HepG2 (cell line): ENCODE measurements at regions not wholly inside any gene's neighbourhood (a gene's known extent, or its start where the extent isn't known, plus 50 kb on each side); places are given as distances from the start of the nearest gene placed in this dataset.

ENCODE experiments used
- ATAC-seq: fragments of 200-7000 bp; cut with Tn5 transposase; 3 replicates; pipeline ENCODE4 v1.9.1; 2020; ENCODE audit warnings: mild to moderate bottlenecking, moderate library complexity
- BruUV-seq: library from RNA; stranded (reverse); fragments of 400-500 nt; replicated peaks from 2 replicates; lab custom pipeline; 2021; lab: Mats Ljungman, UMichigan
- CTCF ChIA-PET: fragments of 300-600 bp; formaldehyde crosslinking; extraction: SDS; loops from one replicate; lab custom pipeline; 2021; ENCODE audit warnings: low total read pairs, inconsistent platforms, low intra/inter-chr PET ratio; lab: Yijun Ruan, JAX
- POLR2A ChIA-PET: fragments of 350-600 bp; sonication (Branson Sonifier 250); formaldehyde crosslinking; loops from one replicate; lab custom pipeline; 2020; ENCODE audit warnings: antibody characterized with exemption, inconsistent platforms; lab: Yijun Ruan, JAX
- DNase-seq: peaks from one replicate; pipeline ENCODE4 v3.0.0-alpha.2; 2015; ENCODE audit warnings: low spot score
- FAIRE-seq: peaks from 3 replicates; lab custom pipeline; 2011; peaks lifted over from hg19 to GRCh38; lab: Jason Lieb, UNC
- H2AFZ ChIP-seq: one replicate; pipeline ENCODE4 v1.6.1; 2011; ENCODE audit warnings: low read length, inconsistent platforms
- H3K27ac ChIP-seq: fragments of 300-600 bp; 3 replicates; pipeline ENCODE4 v1.8.0; 2011; ENCODE audit warnings: mixed run types, mild to moderate bottlenecking, mixed read lengths, low read length, inconsistent platforms; ENCODE audit not compliant: insufficient read depth; ENCODE audit errors: extremely low read length
- H3K27me3 ChIP-seq, 2 experiments: fragments of 200-600 bp in 1 of 2; 2 replicates in 1 of 2; 3 replicates in 1 of 2; pipeline versions ENCODE4 v1.6.0 to v1.8.0; 2011; ENCODE audit warnings: low read length in 2 of 2, mild to moderate bottlenecking in 2 of 2, moderate library complexity in 2 of 2, inconsistent platforms in 1 of 2; ENCODE audit not compliant: insufficient read depth in 2 of 2, control insufficient read depth in 1 of 2
- H3K36me3 ChIP-seq, 2 experiments: fragments of 200-600 bp in 1 of 2; replicated peaks in 1 of 2; 2 replicates in 1 of 2; 3 replicates in 1 of 2; pipeline versions ENCODE4 v1.5.1 to v1.8.0; 2011; ENCODE audit warnings: low read length in 2 of 2, inconsistent platforms in 1 of 2; ENCODE audit not compliant: insufficient read depth in 2 of 2, control insufficient read depth in 1 of 2
- H3K4me1 ChIP-seq: 2 replicates; pipeline ENCODE4 v1.5.1; 2012; ENCODE audit warnings: low read length, inconsistent platforms; ENCODE audit not compliant: insufficient read depth
- H3K4me2 ChIP-seq: 2 replicates; pipeline ENCODE4 v1.6.0; 2011; ENCODE audit warnings: low read depth, low read length, inconsistent platforms
- H3K4me3 ChIP-seq, 3 experiments: fragments of 200-600 bp in 1 of 3; sonication (generic), shearing (Covaris generic) in 1 of 3; replicated peaks in 1 of 3; 2 replicates each; pipeline ENCODE4 v1.5.1; 2011 to 2016; ENCODE audit warnings: low read length in 3 of 3, inconsistent platforms in 2 of 3, low read depth in 2 of 3, mild to moderate bottlenecking in 2 of 3, control low read depth in 1 of 3, mixed read lengths in 1 of 3; ENCODE audit not compliant: insufficient read depth in 1 of 3
- H3K79me2 ChIP-seq: one replicate; pipeline ENCODE4 v1.6.1; 2011; ENCODE audit warnings: low read length, inconsistent platforms; ENCODE audit not compliant: insufficient read depth
- H3K9ac ChIP-seq: 2 replicates; pipeline ENCODE4 v1.6.0; 2011; ENCODE audit warnings: mild to moderate bottlenecking, low read depth, low read length, inconsistent platforms; ENCODE audit not compliant: insufficient read depth
- H3K9me3 ChIP-seq: 2 replicates; pipeline ENCODE4 v1.5.1; 2012; ENCODE audit warnings: mild to moderate bottlenecking, low read length
- H4K20me1 ChIP-seq: 2 replicates; pipeline ENCODE4 v1.6.0; 2011; ENCODE audit warnings: inconsistent platforms, mild to moderate bottlenecking, low read length, moderate library complexity; ENCODE audit not compliant: insufficient read depth
- ATF1 ChIP-seq: IDR thresholded peaks from 2 replicates; pipeline ENCODE4 v1.6.1; 2016; ENCODE audit warnings: mild to moderate bottlenecking, control low read depth
- GZF1 ChIP-seq: sonication (generic); formaldehyde crosslinking; IDR thresholded peaks from 2 replicates; pipeline ENCODE4 v1.5.1; 2020; ENCODE audit warnings: mild to moderate bottlenecking, missing genetic modification reagents
- HNRNPLL ChIP-seq: fragments of 200-400 bp; formaldehyde crosslinking; IDR thresholded peaks from 2 replicates; pipeline ENCODE4 v1.6.1; 2017; ENCODE audit warnings: mild to moderate bottlenecking, low read depth, low read length; ENCODE audit not compliant: poor library complexity, severe bottlenecking
- NR2F1 ChIP-seq, 2 experiments: fragments of 450-650 bp in 1 of 2; formaldehyde crosslinking in 1 of 2; IDR thresholded peaks; 2 replicates each; pipeline versions ENCODE4 v1.5.0 to v1.6.1; 2016 to 2020; ENCODE audit warnings: mild to moderate bottlenecking in 1 of 2, missing compliant biosample characterization in 1 of 2, missing genetic modification reagents in 1 of 2, moderate library complexity in 1 of 2
- PITX1 ChIP-seq: sonication (generic); formaldehyde crosslinking; IDR thresholded peaks from 2 replicates; pipeline ENCODE4 v1.5.1; 2020; ENCODE audit warnings: mild to moderate bottlenecking, missing genetic modification reagents
- SIN3A ChIP-seq: IDR thresholded peaks from 2 replicates; pipeline ENCODE4 v1.6.1; 2011; ENCODE audit warnings: low read depth, mild to moderate bottlenecking, control low read depth, low read length, borderline replicate concordance
- SMAD1 ChIP-seq: sonication (generic); formaldehyde crosslinking; IDR thresholded peaks from 2 replicates; pipeline ENCODE4 v1.4.0; 2020; ENCODE audit warnings: missing genetic modification reagents, low read depth, mild to moderate bottlenecking, borderline replicate concordance
- TARDBP ChIP-seq: sonication (generic); formaldehyde crosslinking; IDR thresholded peaks from 2 replicates; pipeline ENCODE4 v1.8.0; 2022; ENCODE audit warnings: mild to moderate bottlenecking, missing genetic modification reagents
- ZBTB38 ChIP-seq: sonication (generic); formaldehyde crosslinking; IDR thresholded peaks from 2 replicates; pipeline ENCODE4 v1.5.1; 2020; ENCODE audit warnings: mild to moderate bottlenecking, missing genetic modification reagents
- ZC3H13 ChIP-seq: sonication (generic); formaldehyde crosslinking; IDR thresholded peaks from 2 replicates; pipeline ENCODE4 v1.8.1; 2023; ENCODE audit warnings: mild to moderate bottlenecking, missing genetic modification reagents, moderate library complexity
- ZNF788 ChIP-seq: sonication (generic); formaldehyde crosslinking; IDR thresholded peaks from 2 replicates; pipeline ENCODE4 v1.5.0; 2020; ENCODE audit warnings: mild to moderate bottlenecking, missing genetic modification reagents, borderline replicate concordance
- WGBS: methylation state at CpG from one replicate; pipeline ENCODE4 v1.1.6; 2017; ENCODE audit warnings: low lambda C conversion rate; 5-methylcytosine and 5-hydroxymethylcytosine counted together
- in situ Hi-C: cut with HindIII; loops from 2 replicates; pipeline ENCODE4 v1.10.0; 2017; ENCODE audit warnings: low pct_unique_long_range_greater_than_20kb; ENCODE audit not compliant: extremely low pct_ligation_motif_present
- intact Hi-C: fragments of 100-400 bp; cut with micrococcal nuclease; formaldehyde crosslinking; loops from one replicate; pipeline ENCODE4 v1.10.0; 2022; ENCODE audit not compliant: unreplicated experiment
- TF ChIP-seq, protein P1 (sequence below): sonication (generic); formaldehyde crosslinking; IDR thresholded peaks from 2 replicates; pipeline ENCODE4 v1.5.0; 2020; ENCODE audit warnings: missing genetic modification reagents
- TF ChIP-seq, protein P2 (sequence below): sonication (generic); formaldehyde crosslinking; conservative IDR thresholded peaks from 2 replicates; pipeline ENCODE4 v1.4.0; 2020; ENCODE audit warnings: missing genetic modification reagents

DNA sequence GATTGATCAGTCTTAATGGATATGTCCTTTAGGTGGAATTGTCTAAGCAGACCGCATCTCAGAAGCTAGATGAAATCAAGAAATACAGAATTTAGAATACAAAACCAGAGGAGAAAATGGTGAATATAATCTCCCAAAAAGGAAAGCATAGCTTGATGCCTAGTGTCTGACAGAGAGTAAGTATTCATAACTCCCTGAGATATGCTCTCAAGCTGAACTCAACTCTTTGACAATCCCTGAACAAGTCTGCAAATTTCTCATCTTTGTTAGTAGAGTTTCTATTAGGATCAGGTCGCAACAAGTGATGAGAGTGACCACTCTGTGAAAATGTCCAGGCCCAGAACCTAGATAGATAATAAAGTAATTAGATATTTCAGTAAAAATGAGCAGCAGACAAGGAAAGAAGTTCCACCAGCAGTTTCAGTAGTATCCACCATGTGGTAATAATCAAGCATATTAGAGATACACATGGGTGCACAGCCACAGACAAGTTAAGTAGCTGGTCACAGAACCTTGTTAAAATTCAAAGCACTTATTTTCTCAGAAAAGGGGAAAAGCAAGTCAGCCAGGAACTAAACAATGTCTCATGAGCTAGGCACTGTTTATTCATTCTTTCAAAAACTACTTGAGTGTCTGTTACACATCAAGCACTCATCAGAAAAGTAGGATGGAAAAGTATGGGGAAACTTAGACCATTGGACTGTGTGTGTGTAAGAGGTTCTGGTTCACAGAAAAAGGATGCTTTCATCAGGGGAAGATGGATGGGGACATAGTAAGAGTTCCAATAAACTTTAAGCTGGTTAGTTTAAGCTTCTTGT, 481.5 kb upstream of the TUSC1 start:
- CTCF ChIA-PET, result no interaction called here

DNA sequence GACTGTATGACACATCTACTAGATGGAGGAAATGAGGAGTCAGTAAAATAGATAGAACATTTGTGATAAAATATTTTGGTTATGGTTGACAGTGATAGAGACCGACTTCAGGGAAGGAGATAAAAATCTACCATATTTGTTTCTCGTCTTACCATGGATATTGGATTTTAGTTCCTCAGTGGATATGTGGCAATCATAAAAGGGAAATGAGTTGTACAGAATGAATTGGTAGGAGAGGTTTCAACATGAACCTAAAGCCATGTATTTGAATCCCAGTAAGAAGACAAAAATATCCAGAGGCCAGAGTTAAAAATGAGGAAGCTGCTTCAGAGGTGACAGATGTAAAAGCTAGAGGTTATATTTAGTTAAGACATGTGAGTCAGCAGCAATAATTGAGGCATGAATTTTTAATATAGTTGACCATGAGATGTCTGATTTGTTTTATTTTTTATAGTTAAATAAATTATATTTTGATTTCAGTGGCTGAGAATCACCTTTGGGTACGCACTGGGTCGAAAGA, 480.4 kb upstream of the TUSC1 start:
- ATAC-seq, result no peak
- H3K27ac ChIP-seq, result no peak overlapping the region
- FAIRE-seq, result no peak
- H3K36me3 ChIP-seq, result no peaks in the 10 kb centered on the region
- H2AFZ ChIP-seq, result no peak overlapping the region
- no peaks in the 10 kb centered on the region for H3K4me1 ChIP-seq
- no TSS peak for BruUV-seq
- no peak overlapping the region for H3K4me2 ChIP-seq
- H3K79me2 ChIP-seq, result no peaks in the 10 kb centered on the region
- ChIA-PET POLR2A (no interaction called here), CTCF (no interaction called here)
- in situ Hi-C loops (no loop called here), intact Hi-C loops (no loop called here)
- no peaks in the 10 kb centered on the region for H3K27me3 ChIP-seq
- H3K4me3 ChIP-seq, result no peak overlapping the region
- DNase-seq, result no peak
- no peak overlapping the region for H3K9ac ChIP-seq
- H4K20me1 ChIP-seq, result no peaks in the 10 kb centered on the region
- H3K9me3 ChIP-seq, result peaks cover 5% of the 10 kb centered on the region; the same call in 1 of the 2 replicates
- 16% methylated on average over 4 of the region's 4 CpGs for WGBS
- TF ChIP-seq GZF1 (no peak), NR2F1 (CRISPR knock-in tag; IDR thresholded peaks at IDR 0.05) (no peak), SMAD1 (CRISPR knock-in tag) (no peak), ZNF788 (CRISPR knock-in tag) (no peak), TARDBP (CRISPR knock-in tag) (no peak), SIN3A (no peak), HNRNPLL (no peak), ZC3H13 (no peak), ATF1 (no peak), PITX1 (CRISPR knock-in tag) (no peak)
- TF ChIP-seq, protein P1, sequence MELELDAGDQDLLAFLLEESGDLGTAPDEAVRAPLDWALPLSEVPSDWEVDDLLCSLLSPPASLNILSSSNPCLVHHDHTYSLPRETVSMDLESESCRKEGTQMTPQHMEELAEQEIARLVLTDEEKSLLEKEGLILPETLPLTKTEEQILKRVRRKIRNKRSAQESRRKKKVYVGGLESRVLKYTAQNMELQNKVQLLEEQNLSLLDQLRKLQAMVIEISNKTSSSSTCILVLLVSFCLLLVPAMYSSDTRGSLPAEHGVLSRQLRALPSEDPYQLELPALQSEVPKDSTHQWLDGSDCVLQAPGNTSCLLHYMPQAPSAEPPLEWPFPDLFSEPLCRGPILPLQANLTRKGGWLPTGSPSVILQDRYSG, result no peak

More for the DNA sequence above, 481.5 kb upstream of the TUSC1 start:
- TF ChIP-seq, protein P2, sequence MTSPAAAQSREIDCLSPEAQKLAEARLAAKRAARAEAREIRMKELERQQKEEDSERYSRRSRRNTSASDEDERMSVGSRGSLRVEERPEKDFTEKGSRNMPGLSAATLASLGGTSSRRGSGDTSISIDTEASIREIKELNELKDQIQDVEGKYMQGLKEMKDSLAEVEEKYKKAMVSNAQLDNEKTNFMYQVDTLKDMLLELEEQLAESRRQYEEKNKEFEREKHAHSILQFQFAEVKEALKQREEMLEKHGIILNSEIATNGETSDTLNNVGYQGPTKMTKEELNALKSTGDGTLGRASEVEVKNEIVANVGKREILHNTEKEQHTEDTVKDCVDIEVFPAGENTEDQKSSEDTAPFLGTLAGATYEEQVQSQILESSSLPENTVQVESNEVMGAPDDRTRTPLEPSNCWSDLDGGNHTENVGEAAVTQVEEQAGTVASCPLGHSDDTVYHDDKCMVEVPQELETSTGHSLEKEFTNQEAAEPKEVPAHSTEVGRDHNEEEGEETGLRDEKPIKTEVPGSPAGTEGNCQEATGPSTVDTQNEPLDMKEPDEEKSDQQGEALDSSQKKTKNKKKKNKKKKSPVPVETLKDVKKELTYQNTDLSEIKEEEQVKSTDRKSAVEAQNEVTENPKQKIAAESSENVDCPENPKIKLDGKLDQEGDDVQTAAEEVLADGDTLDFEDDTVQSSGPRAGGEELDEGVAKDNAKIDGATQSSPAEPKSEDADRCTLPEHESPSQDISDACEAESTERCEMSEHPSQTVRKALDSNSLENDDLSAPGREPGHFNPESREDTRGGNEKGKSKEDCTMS, result no peak
- TF ChIP-seq ZBTB38 (CRISPR knock-in tag), result no peak
- Histone ChIP-seq H3K9me3 (peaks cover 5% of the 10 kb centered on the region; the same call in 1 of the 2 replicates), H3K4me1 (no peaks in the 10 kb centered on the region), H4K20me1 (no peaks in the 10 kb centered on the region), H3K27ac (no peak overlapping the region), H3K36me3 (no peaks in the 10 kb centered on the region), H3K27me3 (no peaks in the 10 kb centered on the region), H3K9ac (no peak overlapping the region), H3K4me2 (no peak overlapping the region), H3K4me3 (no peak overlapping the region), H3K79me2 (no peaks in the 10 kb centered on the region), H2AFZ (no peak overlapping the region)
- in situ Hi-C loops (no loop called here), intact Hi-C loops (no loop called here)
- no peak for DNase-seq
- WGBS, result 4% methylated on average over 2 of the region's 2 CpGs
- BruUV-seq, result no TSS peak
- FAIRE-seq, result no peak
- no peak for ATAC-seq
- POLR2A ChIA-PET, result no interaction called here
